Activated T-helper 2 cell treated with anti-CD3 and anti-CD28 coated beads, Interferon-gamma antibody, Interleukin-2, Interleukin-4, amounts not matched to agents 10 μg/mL and 5 μg/mL and 100 μg/mL, durations not matched to agents 14 hours and 24 hours and 36 hours (primary cell): ENCODE measurements at regions not wholly inside any gene's neighbourhood (a gene's known extent, or its start where the extent isn't known, plus 50 kb on each side); places are given as distances from the start of the nearest gene placed in this dataset.

Experiments used
- DNase-seq: peaks from one replicate; pipeline ENCODE4 v3.0.0; 2021; ENCODE audit warnings: low spot score
- H3K27ac Mint-ChIP-seq: one replicate; pipeline ENCODE4 v1.8.0; 2021; ENCODE audit warnings: mixed read lengths
- H3K27me3 Mint-ChIP-seq: one replicate; pipeline ENCODE4 v1.8.0; 2021; ENCODE audit warnings: low read depth, mixed read lengths
- H3K36me3 Mint-ChIP-seq: one replicate; pipeline ENCODE4 v1.8.0; 2021; ENCODE audit warnings: low read depth, mixed read lengths
- H3K4me1 Mint-ChIP-seq: one replicate; pipeline ENCODE4 v1.8.0; 2021; ENCODE audit warnings: low read depth, mixed read lengths
- H3K4me3 Mint-ChIP-seq: one replicate; pipeline ENCODE4 v1.8.0; 2021; ENCODE audit warnings: low read depth, mild to moderate bottlenecking, moderate library complexity, mixed read lengths
- H3K9me3 Mint-ChIP-seq: one replicate; pipeline ENCODE4 v1.8.0; 2021; ENCODE audit warnings: mixed read lengths
- intact Hi-C: fragments of 100-400 bp; cut with micrococcal nuclease; formaldehyde crosslinking; loops from one replicate; pipeline ENCODE4 v1.15.1; 2023

GRCh38 chr1:230534224-230534623 is 108.1 kb upstream of the COG2 start:
- intact Hi-C loops: no loop called here
- no peak for DNase-seq
- H3K4me3 Mint-ChIP-seq: no peak overlapping the region
- no peaks in the 10 kb centered on the region for H3K36me3 Mint-ChIP-seq
- H3K9me3 Mint-ChIP-seq: peaks cover 21% of the 10 kb centered on the region
- H3K27ac Mint-ChIP-seq: no peak overlapping the region
- peaks cover 6% of the 10 kb centered on the region for H3K27me3 Mint-ChIP-seq
- no peaks in the 10 kb centered on the region for H3K4me1 Mint-ChIP-seq

GRCh38 chr1:230531103-230531502 is 105.0 kb upstream of the PGBD5 start:
- H3K4me3 Mint-ChIP-seq: no peak overlapping the region
- H3K4me1 Mint-ChIP-seq: no peaks in the 10 kb centered on the region
- no peaks in the 10 kb centered on the region for H3K36me3 Mint-ChIP-seq
- H3K27ac Mint-ChIP-seq: no peak overlapping the region
- no peak for DNase-seq
- H3K9me3 Mint-ChIP-seq: peaks cover 22% of the 10 kb centered on the region
- intact Hi-C loops: no loop called here
- H3K27me3 Mint-ChIP-seq: peaks cover 6% of the 10 kb centered on the region

- Mint-ChIP-seq H3K27me3 (peaks cover 4% of the 10 kb centered on the region), H3K9me3 (no peaks in the 10 kb centered on the region), H3K4me3 (no peak overlapping the region), H3K27ac (no peak overlapping the region), H3K36me3 (no peaks in the 10 kb centered on the region), H3K4me1 (no peaks in the 10 kb centered on the region)
- intact Hi-C loops: no loop called here
- DNase-seq: no peak
Observed at GRCh38 chr1:230519246-230519645, 93.1 kb upstream of the PGBD5 start.

GRCh38 chr1:230518511-230518910 is 92.4 kb upstream of the PGBD5 start:
- Mint-ChIP-seq H3K27me3 (peaks cover 4% of the 10 kb centered on the region), H3K4me3 (no peak overlapping the region), H3K4me1 (no peaks in the 10 kb centered on the region), H3K36me3 (no peaks in the 10 kb centered on the region), H3K27ac (no peak overlapping the region), H3K9me3 (no peaks in the 10 kb centered on the region)
- intact Hi-C loops: no loop called here
- DNase-seq: no peak

GRCh38 chr1:230517786-230518185 is 91.7 kb upstream of the PGBD5 start:
- H3K36me3 Mint-ChIP-seq: no peaks in the 10 kb centered on the region
- H3K27me3 Mint-ChIP-seq: peaks cover 3% of the 10 kb centered on the region
- DNase-seq: no peak
- H3K27ac Mint-ChIP-seq: no peak overlapping the region
- H3K4me1 Mint-ChIP-seq: no peaks in the 10 kb centered on the region
- H3K9me3 Mint-ChIP-seq: no peaks in the 10 kb centered on the region
- H3K4me3 Mint-ChIP-seq: no peak overlapping the region
- intact Hi-C loops: no loop called here

- Mint-ChIP-seq H3K27ac (no peak overlapping the region), H3K4me3 (no peak overlapping the region), H3K36me3 (no peaks in the 10 kb centered on the region), H3K9me3 (no peaks in the 10 kb centered on the region), H3K4me1 (no peaks in the 10 kb centered on the region), H3K27me3 (peaks cover 4% of the 10 kb centered on the region)
- intact Hi-C loops: no loop called here
- DNase-seq: no peak
Observed at GRCh38 chr1:230517326-230517725, 91.2 kb upstream of the PGBD5 start.

- Mint-ChIP-seq H3K9me3 (no peaks in the 10 kb centered on the region), H3K36me3 (no peaks in the 10 kb centered on the region), H3K4me3 (no peak overlapping the region), H3K4me1 (no peaks in the 10 kb centered on the region), H3K27ac (no peak overlapping the region), H3K27me3 (peaks cover 4% of the 10 kb centered on the region)
- no peak for DNase-seq
- intact Hi-C loops: no loop called here
Observed at GRCh38 chr1:230516889-230517288, 90.8 kb upstream of the PGBD5 start.

- no peaks in the 10 kb centered on the region for H3K9me3 Mint-ChIP-seq
- no peaks in the 10 kb centered on the region for H3K4me1 Mint-ChIP-seq
- H3K27ac Mint-ChIP-seq: no peak overlapping the region
- intact Hi-C loops: no loop called here
- H3K27me3 Mint-ChIP-seq: peaks cover 4% of the 10 kb centered on the region
- H3K36me3 Mint-ChIP-seq: no peaks in the 10 kb centered on the region
- no peak overlapping the region for H3K4me3 Mint-ChIP-seq
- no peak for DNase-seq
Observed at GRCh38 chr1:230515451-230516145, 89.5 kb upstream of the PGBD5 start.

- Mint-ChIP-seq H3K36me3 (no peaks in the 10 kb centered on the region), H3K4me1 (no peaks in the 10 kb centered on the region), H3K27ac (no peak overlapping the region), H3K4me3 (no peak overlapping the region), H3K9me3 (no peaks in the 10 kb centered on the region), H3K27me3 (peaks cover 6% of the 10 kb centered on the region)
- intact Hi-C loops: no loop called here
- DNase-seq: no peak
Observed at GRCh38 chr1:230510496-230510895, 84.4 kb upstream of the PGBD5 start.

- H3K27ac Mint-ChIP-seq: no peak overlapping the region
- no peaks in the 10 kb centered on the region for H3K36me3 Mint-ChIP-seq
- H3K9me3 Mint-ChIP-seq: no peaks in the 10 kb centered on the region
- no peak for DNase-seq
- intact Hi-C loops: no loop called here
- peaks cover 5% of the 10 kb centered on the region for H3K27me3 Mint-ChIP-seq
- no peak overlapping the region for H3K4me3 Mint-ChIP-seq
- H3K4me1 Mint-ChIP-seq: no peaks in the 10 kb centered on the region
Observed at GRCh38 chr1:230509281-230509977, 83.3 kb upstream of the PGBD5 start.

GRCh38 chr1:230507666-230508402 is 81.7 kb upstream of the PGBD5 start:
- intact Hi-C loops: no loop called here
- Mint-ChIP-seq H3K9me3 (no peaks in the 10 kb centered on the region), H3K36me3 (no peaks in the 10 kb centered on the region), H3K4me3 (no peak overlapping the region), H3K27ac (no peak overlapping the region), H3K4me1 (no peaks in the 10 kb centered on the region), H3K27me3 (peaks cover 5% of the 10 kb centered on the region)
- DNase-seq: no peak

- no peaks in the 10 kb centered on the region for H3K4me1 Mint-ChIP-seq
- H3K27ac Mint-ChIP-seq: no peak overlapping the region
- H3K9me3 Mint-ChIP-seq: no peaks in the 10 kb centered on the region
- H3K4me3 Mint-ChIP-seq: no peak overlapping the region
- no peak for DNase-seq
- peaks cover 3% of the 10 kb centered on the region for H3K27me3 Mint-ChIP-seq
- intact Hi-C loops: no loop called here
- no peaks in the 10 kb centered on the region for H3K36me3 Mint-ChIP-seq
Observed at GRCh38 chr1:230507236-230507635, 81.1 kb upstream of the PGBD5 start.

- Mint-ChIP-seq H3K9me3 (no peaks in the 10 kb centered on the region), H3K4me1 (no peaks in the 10 kb centered on the region), H3K36me3 (no peaks in the 10 kb centered on the region), H3K27me3 (peaks cover 3% of the 10 kb centered on the region), H3K27ac (no peak overlapping the region), H3K4me3 (no peak overlapping the region)
- no peak for DNase-seq
- intact Hi-C loops: no loop called here
Observed at GRCh38 chr1:230506451-230506850, 80.3 kb upstream of the PGBD5 start.
